ENCODE measurements at regions not wholly inside any gene's neighbourhood (a gene's known extent, or its start where the extent isn't known, plus 50 kb on each side); places are given as distances from the start of the nearest gene placed in this dataset.

DNA sequence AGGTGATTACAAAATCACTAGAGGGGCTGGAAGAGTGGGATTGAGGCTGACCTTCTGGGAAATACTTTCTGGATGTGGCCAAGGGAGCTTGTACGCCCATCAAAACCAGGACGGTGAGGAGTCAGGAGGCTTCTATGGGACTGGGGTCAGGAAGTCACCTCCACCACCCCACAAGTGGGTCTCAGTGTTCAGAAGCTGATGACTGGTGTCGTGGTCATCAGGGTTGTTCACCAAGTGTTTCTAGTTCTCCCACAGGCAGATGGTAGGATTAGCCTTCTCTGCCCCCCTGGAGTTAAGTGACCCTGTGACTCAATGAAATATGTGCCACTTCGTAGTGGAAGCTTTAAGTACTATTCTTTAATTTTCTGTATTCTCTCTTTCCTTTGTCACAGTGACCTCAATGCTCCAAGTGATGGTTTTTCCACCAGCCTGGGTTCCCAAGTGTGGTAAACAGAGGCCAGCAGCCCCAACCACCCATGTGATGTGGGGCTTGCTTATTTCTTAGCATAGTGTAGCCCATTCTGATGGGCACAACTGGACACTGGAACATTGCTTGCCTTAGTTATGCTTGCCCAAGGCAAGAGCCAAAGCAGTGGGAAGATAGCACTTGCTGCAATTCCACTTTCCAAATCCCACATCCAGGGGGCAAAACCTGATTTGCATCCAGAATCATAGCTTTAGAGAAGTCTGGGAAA, 258.8 kb downstream of the CYP26B1 start:
- DNase-seq: no peak

DNA sequence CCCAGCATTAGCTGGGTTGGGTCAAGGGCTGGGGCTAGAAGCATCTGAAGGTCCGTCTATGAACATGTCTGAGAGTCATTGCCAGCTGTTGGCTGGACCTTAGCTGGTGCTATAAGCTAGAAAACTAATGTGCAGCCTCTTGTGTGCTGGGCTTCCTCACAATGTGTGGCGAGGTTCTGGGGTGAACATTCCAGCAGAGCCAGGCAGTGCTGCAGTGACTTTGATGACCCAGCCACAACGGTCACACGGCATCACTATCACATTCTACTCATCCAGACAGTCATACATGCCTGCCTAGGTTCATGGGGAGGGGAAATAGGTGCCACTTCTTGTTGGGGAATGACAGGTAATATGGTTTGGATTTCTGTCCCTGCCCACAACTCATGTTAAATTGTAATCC, 260.5 kb downstream of the CYP26B1 start:
- DNase-seq: no peak

DNA sequence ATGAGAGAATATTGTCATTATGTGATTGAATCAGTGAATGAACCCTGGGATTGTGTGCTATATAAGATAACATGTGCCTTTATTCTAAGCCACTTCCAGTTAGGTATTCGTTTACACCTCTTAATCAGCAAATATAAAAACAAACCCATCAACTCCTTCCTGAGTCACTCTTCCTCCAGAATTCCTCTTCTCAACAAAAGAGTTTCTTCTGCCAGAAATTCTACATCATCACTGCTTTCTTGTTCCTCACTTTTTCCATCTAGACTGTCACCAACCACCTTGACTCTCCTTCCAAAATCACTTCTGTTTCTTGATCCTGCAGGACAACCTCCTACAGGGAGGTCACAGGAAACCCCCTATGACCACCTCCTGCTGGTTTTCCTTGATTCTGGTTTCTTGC, 261.4 kb downstream of the CYP26B1 start:
- DNase-seq: no peak

DNA sequence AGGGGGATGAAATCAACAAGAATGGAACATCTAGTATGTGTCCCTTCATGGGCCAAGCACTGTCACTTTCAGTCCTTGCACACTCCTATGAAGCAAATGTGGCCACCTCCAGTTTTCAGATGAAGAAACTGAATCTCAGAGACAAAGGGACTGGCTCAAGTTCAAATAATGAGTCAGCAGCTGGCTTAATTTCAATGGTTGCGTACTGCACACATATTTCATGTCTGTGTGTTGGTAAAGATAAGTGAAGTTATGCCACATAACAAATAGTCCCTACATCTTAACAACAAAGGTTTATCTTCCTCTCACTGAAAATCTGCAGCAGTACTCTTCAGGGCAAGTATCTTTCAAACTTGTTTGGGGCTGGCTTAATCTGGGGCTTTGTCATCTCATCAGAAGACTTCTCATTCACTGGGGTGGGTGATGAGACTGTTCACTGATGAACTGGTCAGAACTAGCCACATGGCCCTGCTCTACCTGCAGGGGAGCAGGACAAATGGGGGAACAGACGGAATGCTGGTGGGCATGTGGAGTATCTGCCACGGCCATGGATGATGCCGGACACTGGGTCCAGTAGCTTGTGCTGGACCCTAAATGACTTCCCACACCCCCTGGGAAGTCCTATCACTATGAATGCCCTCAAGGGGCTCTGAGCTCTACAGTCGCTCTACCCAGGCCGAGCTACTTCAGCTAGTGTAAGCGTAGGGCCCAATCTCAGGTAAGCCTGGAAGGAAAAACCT, 263.2 kb downstream of the CYP26B1 start:
- no peak for DNase-seq

DNA sequence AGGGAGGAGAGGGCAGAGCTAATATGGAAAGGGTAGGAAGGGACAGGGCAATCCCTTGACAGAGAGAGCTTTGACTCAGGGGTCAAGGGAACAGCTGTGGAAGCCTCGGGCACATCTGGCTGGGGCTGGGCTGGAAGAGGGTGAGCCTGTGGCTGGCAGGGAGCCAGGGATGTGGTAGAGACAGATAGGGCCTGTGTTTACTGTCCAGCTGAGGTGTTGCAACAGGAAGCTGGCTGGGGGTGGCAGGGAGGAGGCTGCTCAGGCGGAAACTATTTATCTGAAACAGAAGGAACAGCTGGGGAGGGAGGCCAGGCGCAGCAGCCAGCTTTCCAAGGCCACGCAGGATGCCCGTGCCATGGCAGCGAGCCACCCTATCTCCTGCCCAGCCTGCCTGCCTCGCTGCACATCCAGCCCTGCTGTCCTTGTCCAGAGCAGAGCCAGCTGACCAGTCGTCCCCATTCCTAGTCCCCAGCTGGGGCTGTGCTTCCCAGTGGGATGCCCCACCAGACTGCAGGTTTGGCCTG, 264.7 kb downstream of the CYP26B1 start:
- DNase-seq: no peak

DNA sequence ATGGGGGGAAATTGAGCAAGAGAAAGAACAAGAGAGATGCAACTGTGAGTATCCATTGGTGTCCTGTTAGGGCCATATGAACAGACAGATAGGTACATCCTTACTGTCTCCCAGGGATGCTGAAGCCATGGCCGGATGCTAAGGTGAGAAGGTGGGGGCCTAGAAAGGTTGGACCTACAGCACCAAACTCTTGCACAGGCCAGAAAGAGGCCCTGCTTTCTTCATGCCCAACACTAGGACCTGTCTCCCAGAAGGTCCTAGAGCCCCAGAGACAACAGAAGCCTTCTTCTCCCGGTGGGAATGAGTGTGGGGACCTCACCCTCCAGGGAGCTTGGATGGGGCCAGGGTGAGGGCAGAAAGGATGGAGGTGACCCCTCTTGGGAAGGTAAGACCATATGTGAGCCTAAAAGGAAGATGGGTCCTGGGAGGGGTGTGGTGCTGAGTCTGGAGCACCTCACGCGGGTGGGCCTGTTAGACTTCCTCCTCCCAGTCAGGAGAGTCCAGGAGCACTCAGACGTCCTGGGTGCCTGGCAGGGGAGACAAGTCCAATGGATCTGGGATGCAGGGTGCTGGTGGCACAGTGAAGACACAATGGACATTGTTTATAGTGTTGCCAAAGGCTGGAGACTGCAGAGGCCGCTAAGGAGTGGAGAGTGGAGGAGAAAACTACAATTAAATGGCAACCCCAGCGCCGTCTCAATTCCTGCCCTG, 265.3 kb downstream of the CYP26B1 start:
- no peak for DNase-seq

DNA sequence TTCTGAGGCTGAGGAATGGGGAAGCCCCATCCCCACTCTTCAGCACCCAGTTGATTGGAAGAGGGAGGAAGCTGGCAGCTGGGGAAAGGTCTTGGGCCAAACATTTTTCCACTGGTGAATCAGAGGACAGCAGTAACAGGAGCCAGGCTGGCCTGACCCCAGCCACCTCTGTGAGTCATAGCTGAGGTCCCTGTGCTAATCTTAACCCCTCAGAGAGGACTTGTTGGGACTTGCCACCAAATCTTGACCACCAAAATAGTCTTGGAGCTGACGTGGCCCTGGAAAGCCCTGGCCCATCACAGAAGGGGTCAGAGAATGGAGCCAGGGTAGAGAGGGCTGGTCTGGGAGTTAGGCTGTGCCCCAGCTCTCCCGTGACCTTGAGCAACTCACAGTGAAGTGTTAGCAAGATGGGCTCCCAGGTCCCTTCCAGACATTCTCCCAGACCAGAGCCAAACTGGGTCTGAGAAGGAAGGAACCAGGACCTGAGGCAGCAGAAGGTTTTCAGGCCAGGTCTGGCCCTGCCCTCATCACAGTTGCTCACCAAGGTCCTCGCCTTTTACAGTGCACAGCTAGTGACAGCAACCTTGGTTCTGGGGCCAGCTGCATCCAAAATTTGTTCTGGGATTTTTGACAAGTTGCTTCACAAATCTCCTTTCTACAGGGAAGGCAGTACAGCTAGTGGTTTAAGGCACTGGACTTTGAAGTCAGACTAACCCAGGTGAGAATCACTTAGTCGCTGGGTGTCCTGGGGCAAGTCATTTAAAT, 266.6 kb downstream of the CYP26B1 start:
- no peak for DNase-seq

DNA sequence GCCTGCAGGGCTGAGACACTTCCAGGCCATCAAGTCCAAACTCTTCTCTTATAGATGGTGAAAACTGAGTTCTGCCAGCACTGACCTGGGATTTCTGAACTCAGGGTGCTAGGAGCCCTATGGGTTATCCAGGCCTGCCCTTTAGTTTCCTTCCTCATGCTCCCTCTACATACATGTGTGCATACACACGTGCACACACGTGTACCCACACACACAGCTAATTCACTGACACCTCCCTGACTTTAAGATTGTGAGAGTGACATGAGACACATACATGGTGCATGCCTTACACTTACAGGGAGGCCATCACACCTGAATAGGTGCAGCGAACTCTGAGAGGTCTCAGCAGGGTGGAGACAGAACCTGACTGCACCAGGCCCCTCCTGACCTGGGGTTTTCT, 267.4 kb downstream of the CYP26B1 start:
- no peak for DNase-seq

DNA sequence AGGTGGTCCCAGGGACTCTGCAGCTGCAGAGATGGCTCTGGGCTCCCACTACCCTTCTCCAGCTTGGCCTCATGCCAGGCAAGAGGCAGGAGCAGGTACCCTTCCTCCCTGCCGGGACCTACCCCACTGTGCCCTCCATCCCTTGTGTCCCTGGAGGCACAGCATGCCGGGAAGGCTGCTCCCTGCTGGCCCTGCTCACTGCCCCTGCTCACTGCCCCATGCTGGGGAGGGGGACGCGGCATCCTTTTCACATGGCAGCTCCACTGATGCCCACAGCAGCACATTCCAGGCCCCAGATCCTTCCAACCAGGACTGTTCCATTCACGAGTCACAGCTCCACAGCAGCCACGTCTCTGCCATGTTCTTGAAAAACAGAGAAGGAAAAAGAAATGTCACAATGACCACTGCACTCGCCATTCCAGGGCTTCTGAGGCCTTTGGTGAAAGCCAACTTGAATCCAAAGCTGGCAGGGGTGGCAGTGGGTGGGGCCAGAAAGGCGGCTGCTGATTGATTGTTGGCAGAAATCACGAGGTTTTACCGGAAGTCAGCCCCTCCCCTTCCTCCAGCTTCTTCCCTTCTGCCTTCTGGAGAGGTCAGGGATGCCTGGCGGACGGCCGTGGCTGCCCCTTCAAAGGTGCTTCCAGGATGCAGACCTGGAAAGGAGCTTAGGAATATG, 268.0 kb downstream of the CYP26B1 start:
- no peak for DNase-seq

DNA sequence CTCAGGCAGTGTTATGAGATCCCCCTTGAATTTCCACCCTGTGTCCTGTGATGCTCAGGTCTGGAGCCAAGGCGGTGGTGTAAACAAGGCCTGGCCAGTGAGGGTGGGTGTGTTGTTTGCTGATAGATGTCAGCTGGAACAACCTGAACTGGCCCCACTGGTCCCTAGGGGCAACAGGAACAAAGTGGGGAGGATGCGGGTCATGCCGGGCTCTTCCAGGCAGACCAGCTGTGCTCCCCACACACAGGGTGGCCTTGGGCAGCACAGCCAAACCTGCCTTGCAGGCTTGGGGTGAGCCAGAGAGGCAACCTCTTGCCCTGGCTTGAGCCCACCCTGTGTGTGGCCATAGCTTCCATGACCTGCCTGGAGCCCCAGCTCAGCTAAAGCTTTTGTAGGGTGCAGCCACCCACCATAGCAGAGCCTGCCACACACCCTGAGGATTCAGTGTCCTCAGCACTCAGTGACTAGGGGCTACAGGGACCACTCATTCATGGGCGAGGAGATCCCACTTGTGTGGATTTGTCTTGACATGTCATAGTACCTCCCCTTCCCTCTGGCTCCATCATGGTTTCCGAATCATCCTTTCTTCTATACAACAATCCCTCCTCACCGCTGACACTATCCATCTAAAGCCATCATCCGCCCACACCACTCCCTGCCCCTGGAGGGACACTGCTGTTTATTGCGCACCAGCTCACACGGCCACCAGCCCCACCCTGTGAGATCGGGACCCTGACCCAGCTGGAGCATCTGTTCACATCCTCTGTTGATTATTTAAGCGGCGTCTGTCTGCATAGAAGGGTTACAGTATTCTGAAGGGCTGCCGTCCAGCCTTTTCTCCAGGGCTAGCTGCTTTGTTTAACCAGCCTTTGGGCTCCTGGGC, 268.8 kb downstream of the CYP26B1 start:
- no peak for DNase-seq

DNA sequence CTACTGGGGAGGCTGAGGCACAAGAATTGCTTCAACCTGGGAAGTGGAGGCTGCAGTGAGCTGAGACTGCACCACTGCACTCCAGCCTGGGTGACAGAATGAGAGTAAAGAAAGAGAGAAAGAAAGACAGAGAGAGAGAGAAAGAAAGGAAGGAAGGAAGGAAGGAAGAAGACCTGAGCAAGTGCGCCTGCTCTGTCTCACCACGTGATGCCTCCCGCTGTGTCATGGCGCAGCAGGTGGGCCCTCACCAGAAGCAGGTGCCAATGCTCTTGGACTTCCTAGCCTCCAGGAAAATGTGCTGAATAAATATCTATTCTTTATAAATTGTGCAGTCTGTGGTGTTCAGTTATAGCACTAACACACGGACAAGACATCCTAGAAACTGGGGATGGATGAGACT, 270.0 kb downstream of the CYP26B1 start:
- DNase-seq: no peak

DNA sequence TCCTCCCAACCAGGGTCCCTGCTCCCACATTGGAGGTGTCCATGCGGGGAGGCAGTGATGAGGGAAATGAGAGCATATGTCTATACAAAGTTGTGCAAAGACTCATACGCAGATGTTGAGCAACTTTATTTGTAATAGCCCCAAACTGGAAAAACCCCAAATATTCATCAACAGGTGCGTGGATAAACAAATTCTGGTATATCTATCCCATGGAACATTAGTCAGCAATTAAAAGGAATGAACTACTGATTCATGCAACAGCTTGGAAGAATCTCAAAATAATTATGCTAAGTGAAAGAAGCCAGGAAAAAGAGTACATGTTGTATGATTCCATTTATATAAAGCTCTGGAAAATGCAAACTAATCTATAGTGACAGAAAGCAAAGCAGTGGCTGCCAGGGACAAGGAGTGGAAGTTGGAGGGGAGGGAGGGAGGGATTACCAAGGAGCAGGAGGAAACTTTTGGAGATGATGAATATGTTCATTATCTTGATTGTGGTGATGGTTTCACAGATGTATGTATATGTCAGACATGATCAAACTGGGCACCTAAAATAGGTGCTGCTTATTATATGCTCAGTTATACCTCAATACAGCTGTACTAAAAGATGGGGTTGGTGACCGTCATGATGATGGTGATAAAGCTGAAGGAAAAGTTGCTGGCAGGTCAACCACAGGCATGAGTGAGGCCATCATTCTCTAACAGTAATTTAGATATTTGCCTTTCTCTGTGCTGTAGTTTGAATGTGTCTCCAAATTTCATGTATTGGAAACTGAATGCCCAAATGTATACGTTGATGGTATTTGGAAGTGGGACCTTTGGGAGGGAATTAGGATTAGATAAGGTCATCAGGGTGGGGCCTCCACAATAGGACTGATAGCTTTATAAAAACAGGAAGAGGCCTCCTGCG, 270.9 kb downstream of the CYP26B1 start:
- no peak for DNase-seq

DNA sequence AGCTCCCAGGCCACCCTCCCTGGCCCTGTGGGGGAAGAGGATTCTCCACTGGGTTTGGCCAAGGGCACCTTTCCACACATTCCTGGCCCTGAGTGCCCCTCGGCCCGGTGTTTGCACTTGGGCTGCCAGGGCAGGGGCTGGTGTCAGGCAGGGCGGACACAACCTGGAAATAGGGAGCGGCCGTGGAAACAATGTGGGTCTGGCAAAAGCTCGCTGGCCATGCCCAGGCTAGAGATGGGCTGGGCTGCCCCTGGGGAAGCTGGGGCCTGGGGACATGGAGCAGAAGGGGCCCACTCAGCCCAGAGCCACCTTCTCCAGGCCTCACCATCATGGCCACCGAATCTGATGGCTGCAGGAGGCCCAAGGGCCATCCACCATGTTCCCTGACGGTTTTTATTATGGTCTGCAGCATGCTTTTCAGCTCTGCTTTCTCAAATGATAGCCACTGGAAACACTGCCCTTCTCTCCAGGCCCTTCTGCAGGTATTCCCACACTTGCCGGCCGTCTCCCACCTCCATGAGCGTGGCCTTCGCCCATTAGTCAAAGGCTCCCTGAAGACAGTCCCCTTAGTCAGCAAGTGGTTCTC, 275.1 kb downstream of the CYP26B1 start:
- DNase-seq: no peak

DNA sequence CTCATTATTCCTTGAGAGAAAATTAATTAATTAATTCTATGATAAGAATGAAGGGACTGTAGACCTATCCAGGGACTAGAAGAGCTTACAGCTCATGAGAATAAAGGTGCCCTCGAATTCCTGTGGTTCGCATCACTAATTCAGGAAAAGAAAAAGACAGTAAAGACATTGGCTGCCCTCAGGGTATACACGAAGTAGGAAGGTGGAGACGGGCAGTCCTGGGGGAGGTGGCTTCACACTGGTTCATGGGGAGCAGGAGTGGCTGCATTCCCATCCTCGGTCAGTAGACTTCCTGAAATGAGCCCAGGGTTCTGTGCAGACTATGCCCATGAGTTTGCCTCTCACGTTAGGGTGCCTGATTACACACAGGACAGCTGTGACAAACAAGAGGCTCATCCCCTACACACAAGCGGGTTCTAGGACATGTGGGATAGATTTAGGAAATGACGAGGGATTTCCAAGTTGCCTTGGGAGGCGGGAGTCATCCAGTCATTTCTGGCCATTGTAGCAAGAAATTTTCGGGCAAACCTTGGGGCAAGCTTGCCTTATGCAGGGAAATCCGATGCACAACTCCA, 282.2 kb downstream of the CYP26B1 start:
- no peak for DNase-seq

DNA sequence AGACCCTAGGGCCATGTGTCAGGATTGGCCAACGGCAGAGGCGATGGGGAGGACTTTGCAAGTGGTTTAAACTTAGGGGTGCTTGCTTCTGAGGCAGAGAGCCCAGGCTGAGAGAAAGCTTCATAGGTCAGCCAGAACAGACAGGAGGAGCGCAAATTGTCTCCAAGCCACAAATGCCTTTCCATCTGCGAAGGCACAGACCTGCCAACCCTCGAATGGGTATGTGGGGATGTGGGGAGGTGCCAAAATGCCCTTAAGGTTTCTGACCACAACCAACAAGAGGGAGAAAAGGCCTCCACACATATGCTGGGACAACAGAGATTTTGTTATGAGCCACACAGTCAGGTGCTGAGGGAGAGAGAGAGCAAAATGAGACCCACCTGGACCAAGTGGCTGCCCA, 283.6 kb downstream of the CYP26B1 start:
- DNase-seq: no peak

DNA sequence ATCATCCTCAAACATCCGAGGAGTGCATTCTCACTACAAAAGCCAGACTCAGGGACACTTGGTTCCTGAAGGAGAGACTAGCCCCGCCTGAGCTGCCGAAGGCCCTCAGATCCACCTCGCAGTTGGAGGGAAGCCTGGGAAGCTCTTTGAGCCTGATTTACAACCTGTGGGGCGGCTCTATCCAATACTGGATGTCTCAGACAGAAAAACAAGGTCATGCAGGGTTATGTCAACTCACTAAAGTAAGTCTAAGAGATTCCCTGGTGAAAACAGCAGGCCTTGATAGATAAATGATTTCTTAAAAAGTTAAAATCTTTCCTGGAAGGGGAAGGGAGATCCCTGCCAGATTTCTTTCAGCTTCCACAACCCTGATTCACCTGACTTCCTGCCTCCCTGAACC, 284.3 kb downstream of the CYP26B1 start:
- no peak for DNase-seq

DNA sequence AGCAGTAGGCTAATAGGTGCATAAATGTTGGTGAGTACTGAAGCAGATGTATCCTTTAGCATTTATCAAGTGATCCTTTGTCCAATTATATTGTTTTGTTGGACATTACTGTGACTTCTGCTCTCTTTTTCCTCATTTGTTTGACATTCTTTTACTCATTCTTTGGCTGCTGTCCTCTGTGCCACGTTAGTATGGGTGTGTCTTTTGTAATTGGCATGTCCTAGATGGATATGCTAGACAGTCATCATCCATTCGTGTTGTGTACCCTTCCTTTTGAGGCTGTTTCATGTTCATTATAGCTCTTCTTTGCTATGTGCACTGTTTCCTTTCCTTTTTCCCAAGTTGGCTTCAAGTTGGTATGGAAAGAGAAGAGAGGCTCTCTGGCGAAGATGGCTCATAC, 284.7 kb downstream of the CYP26B1 start:
- DNase-seq: no peak

DNA sequence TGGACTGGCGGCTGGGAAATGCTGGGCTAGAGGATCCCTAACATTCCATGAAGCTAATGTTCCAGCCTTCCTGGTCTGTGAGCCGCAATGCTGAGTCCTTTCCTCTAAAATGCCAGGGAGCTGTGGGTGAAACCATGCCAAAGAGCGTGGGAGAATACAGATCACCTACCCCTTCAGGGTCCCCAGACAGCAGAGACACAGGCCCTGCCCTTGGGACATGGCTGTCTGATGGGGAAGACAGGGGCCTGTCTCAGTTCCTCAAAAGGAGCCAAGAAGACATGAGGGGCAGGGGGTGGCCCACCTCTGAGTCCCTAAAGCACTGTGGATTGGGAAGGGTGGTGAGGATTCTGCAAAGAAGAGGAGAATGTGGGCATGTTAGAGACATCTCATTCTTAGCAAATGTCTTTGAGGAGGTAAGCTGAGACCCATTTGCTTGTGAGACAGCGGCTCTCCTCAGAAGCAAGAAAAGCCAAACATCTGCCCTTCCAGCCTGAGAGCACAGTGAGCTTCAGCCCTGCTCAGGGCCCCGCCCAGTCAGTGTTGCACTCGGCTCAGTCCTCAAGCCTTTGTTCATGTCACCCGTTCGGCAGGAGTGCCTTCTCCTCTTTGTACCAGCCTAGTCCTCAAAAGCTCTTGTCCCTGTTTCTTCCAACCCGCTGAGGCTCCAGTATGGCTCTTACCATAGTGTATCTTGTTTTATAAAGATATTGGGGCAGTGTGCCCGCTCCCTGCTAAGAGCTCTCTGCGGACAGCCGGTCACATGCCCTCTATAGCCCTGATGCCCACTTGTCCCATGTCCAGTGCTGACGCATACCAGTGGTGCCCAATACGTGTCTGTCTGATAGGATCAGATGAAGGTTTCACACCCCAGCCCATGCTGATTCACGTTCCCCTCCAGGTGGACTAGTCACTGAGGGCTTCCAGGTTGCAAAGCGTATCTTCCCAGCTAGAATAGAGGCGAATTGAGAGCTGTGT, 286.2 kb downstream of the CYP26B1 start:
- no peak for DNase-seq
